HG02885 (cell line): ENCODE measurements at regions not wholly inside any gene's neighbourhood (a gene's known extent, or its start where the extent isn't known, plus 50 kb on each side); places are given as distances from the start of the nearest gene placed in this dataset.

Experiments
- ATAC-seq: cut with Tn5 transposase; IDR thresholded peaks from one replicate; pipeline ENCODE4 v1.9.1; 2021; ENCODE audit warnings: mild to moderate bottlenecking; ENCODE audit not compliant: unreplicated experiment, poor library complexity

DNA sequence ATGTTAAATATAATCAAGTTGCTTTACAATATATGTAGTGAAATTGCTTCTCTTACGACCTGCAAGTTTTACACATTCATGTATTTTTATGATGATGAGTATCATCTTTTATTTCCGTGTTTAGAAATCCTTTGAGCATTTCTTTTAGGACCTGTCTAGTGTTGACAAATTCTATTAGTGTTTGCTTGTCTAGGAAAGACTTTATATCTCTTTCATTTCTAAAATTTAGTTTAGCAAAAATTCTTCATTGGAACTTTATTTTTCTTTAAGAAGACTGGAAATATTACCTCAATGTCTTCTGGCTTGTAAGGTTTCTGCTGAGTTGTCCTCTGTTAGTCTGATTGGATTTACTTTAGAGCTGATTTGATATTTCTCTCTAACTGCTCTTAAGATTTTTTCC is 920.9 kb upstream of the CTNND2 start:
- no peak for ATAC-seq

DNA sequence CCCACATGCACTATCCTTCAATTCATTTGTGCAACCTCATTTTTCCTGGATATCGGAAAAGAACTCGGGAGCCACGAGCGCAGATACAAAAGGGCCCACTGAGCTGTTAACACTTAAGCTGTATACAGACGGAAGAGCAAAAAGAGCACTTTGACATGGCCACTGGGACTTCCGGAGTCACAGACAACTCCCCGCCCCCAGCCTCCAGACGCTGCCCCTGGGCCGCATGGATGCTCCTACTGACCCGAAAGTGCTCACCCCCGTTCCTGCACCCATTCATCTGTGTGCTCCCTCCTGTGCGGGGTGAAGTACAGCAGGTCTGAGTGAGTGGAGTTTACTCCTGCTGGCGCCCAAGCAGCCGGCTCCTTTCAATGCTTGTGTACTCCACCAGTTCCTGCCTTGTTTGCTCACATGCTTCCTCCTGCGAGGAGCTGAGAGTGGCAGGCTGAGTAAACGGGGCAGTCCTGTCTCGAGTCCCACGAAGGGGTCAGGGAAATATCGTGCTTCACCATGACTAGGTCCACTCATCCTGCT is 901.0 kb upstream of the CTNND2 start:
- no peak for ATAC-seq

DNA sequence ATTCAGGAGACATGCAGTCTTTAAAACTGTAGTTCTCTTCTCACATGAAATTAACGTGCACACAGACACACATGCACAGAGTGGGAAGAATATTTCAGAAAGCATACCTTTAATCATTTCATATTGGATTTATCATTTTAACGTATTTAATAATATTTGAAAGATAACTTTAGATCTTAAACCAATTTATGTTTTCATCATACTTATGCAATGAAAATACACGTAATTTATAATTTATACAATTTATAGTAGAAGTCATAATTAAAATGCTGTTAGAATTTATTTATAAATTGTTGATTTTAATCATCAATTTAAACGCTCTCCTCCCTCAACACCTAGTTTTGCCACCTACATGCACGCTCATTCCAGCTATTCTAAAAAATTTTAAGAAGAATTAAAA is 894.9 kb upstream of the CTNND2 start:
- ATAC-seq: no peak

DNA sequence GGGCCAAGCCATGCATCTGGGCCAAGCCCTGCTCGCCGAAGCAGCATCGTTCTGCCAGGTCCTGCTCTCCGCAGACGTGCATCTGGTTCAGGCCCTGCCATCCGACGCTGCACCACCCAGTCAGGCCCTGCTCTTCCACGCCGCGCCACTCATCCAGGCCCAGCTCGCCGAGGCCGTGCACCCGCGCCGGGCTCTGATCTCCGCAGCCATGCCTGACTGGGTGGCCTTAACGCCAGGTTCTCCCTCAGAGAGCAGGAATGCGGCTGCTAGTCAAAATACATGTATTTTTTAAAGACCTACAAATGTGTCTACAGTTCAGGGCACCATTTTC is 891.1 kb upstream of the CTNND2 start:
- no peak for ATAC-seq

DNA sequence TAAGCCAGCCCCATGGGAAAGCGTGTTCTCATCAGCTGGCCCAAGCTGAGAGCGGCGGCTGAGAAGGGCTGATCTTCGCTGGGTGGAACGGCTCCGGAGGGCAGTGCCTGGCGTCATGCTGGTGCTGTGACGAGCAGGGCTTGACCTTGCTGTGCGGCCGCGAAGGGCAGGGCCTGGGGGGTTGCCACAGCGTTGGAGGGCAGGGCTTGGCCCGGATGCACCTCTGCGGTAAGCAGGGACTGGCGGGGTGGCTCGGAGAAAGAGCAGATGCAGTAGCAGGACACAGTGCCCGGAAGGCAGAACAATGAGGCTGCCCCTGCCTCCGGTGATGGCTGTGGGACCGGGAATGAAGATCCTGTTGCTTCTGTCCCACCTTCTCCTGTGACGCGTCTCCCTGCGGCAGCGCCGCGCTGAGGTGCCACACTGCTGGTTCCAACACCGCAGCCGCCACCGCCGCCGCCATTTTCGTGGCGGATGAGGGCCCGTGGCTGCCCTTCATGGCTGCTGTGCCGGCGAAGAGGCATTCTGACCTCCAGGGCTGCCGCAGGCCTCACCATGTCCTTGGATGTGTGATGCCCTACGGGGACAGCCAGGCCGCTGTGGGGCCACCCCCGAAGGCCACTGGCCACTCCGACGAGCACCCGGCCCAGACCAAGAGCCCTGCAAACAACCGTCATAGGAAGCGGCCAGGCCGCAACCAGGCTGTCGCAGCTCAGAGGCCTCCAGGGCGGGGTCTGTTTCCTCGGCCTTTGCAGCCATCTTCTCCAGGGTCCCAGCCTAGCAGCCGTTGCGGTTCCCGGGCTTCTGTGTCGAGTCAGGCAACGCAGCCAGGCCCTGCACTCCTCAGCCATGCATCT is 890.5 kb upstream of the CTNND2 start:
- no peak for ATAC-seq

DNA sequence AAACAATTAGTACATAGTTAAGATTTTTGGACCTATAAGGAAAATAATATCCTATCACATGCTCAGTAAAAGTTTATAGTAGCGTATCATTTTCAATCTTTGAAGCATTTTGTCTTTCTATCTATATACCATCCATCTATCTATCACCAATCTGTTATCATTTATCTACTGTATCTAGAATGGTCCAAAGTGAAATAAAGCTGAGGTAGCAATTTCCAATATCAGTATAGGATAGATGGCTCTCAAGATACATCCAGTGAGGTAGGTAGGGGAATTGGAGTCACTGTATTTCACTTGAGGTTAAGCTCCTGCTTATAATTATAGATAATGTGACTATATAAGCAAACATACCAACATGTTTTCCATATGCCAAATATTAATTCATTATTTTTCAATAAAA is 889.1 kb upstream of the CTNND2 start:
- no peak for ATAC-seq

DNA sequence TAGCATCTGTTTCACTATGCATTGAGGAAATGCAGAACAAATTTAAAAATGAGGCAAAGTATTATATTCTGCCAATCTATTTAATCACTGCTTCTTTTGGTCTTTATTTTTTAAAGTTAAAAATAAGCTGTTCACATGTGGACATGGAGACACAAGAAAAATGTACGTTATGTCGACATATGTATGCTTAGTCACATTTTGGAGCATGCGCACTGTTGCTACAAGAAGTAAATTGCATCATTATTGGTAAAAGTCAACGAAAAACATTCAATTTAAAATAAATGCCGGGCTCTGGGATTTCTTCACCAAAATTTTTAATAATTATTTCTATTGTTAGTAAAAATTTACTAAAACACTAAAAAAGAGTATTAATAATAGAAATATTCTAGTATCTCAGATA is 876.3 kb upstream of the CTNND2 start:
- no peak for ATAC-seq

GRCh38 chr5:12777342-12777741 is 873.1 kb upstream of the CTNND2 start:
- no peak for ATAC-seq

GRCh38 chr5:12772276-12772675 is 868.0 kb upstream of the CTNND2 start:
- ATAC-seq: no peak

DNA sequence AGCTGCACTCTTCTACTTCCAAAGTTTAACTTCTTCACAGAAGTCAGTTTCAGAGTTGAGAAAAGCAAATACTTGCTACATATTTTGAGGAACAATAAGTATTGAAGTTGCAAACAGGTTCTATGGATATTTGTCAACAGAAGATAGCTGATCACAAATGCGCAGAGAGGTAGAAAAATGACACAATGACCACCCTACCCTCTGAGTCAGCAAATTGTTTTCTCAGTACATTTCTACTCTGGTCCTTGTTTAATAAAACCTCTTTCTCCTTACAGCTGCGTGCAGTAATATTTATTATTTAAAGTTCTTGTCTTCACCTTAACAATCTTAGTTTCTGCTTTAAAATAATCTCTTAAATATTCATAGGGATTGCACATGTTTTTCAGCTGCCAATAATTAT is 855.1 kb upstream of the CTNND2 start:
- ATAC-seq: no peak

DNA sequence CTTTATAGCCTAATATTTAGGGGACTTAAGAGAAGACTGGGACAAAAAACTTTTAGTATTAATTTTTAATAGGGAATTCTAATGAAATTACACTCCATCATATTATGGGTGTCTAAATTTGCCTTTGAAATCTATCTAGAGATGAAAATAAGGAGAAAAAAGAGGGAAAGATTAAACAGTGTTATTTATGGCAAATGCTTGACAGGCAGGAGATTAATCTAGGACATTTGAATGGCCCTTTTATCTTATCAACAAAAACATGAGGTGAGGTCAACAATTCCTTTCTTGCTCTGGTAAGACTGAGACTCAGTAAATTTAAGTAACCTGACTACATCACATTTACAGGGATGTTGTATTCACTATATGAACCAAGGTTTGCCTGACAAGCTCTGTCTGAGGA is 852.8 kb upstream of the CTNND2 start:
- no peak for ATAC-seq

DNA sequence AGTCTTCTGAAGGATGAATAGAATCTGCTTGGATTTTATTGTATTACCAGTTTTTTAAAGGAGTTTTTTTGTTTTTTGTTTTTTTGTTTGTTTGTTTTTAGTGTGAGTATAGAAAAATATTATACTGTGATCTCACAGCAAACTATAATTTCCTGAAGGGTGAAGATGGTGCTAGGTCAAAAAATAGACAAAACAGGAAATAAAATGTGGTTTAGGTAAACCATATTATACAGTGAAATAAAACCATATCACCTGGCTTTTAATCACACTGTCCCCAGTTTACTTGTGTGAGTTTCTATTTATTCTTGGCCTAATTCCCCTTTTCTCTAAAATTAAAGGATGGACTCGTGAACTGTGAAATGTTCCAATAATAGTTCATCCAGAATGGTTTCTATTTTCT is 841.3 kb upstream of the CTNND2 start:
- ATAC-seq: no peak

GRCh38 chr5:12743582-12743981 is 839.3 kb upstream of the CTNND2 start:
- no peak for ATAC-seq

DNA sequence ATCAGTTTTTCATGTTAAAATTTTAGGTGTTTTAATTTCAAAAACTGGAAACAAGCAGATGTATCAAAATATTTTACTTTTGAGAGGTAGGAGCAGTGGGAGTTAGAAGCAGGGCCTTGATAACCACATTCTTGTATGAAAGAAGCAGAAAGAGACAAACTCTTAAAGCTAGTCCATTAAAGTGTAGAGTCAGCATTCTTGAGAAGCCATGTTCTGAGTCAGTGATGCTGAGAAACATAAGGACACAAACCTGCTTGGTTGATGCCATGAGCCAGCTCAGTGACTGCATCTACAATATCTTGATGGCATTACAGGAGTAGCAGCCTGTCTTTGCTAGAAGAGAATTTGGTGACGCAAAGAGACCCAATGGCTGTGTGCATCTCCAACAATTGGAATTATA is 826.1 kb upstream of the CTNND2 start:
- no peak for ATAC-seq

- no peak for ATAC-seq
Measured at GRCh38 chr5:12716664-12717063, 812.4 kb upstream of the CTNND2 start.

- no peak for ATAC-seq
Measured at GRCh38 chr5:12707560-12707959, 803.3 kb upstream of the CTNND2 start.

DNA sequence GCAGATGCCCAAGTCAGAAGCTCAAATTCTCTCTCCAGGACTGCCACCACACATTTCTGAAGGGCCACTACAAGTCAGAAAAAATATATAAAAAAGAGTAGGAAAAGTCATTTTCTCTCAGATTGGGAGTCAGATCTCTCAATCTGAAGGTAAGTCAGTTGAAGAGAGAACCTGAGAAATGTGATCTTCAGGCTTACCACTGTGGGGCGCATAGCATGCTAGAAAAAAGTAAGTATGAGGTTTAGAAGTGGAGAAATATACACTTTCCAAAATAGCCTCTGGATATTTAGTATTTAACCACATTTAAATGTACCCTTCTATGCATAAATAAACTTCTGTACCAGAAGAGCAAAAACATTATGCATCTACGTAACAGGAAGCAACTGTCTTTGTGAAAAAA is 800.7 kb upstream of the CTNND2 start:
- ATAC-seq: no peak

DNA sequence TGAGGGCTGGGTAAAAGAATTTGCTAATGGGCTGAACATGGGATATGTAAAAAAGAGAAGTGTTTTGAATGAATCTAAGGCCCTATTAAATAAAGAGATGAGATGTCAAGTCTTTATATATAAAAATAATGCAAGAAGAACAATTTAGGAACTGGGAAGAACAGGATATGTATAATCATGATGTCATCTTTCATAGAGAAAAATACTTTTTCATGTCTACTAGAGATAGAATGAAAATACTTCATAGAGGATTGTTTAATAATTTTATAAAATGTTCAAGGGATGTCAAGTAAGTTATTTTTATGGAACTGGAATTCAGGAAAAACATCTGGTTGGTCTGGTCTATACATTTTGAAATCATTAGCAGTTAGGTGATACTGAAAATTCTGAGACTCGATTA is 799.0 kb upstream of the CTNND2 start:
- no peak for ATAC-seq

DNA sequence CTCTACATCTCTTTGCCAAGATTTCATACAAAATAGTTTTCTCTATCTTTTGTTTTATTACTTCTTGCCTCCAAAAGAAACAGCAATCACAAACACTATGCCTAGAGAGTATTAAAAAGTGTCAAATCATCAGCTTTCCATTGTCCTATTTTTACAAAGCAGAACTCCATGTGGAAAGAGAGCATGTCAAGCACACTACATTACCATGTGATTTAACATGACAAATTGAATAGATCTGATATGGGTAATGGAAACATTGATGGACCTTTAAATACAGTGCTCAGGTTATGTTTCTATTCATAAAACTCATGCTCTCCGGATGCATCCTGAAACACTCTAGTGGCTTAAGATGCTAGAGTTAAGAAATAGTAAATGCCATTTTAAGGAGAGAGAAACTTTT is 791.4 kb upstream of the CTNND2 start:
- no peak for ATAC-seq

DNA sequence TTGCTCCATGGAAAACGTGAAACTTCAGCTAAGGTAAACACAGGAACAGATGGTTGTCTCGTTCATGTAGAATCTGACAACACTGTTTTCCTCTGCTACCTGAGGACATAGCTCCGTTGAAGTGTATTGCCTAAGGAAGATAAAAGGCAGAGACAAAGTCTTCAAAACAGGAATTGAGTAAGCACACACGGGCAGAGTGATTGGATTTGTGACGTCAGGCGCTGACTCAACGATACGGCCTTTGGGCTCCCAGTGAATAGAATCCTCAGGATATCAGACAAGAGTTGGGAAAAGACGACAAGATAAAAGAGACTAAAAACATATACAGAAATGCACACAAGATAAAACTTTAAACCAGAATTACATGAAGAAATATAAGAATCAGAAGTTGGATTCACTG is 787.1 kb upstream of the CTNND2 start:
- ATAC-seq: no peak

DNA sequence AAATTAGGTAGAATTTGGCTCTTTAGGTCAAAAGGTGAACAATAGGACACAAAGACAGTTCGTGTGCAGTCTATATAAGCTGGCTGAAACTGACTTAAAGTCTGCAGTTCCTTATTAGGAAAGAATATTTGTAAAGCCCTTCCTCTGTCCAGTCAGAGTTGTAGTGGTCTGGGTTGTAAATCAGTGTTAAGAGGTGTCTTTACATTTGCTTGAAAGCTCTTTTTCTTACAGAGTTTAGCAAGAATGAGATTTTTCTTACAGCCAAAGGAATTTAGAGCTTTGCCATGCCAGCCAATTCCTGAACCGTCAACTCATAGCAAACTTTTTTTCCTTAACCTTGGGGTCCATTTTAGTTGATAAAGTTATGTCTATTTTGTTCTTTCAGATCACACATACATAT is 786.1 kb upstream of the CTNND2 start:
- ATAC-seq: no peak

GRCh38 chr5:12683249-12683648 is 779.0 kb upstream of the CTNND2 start:
- no peak for ATAC-seq
